ENCODE measurements at regions not wholly inside any gene's neighbourhood (a gene's known extent, or its start where the extent isn't known, plus 50 kb on each side); places are given as distances from the start of the nearest gene placed in this dataset.

DNA sequence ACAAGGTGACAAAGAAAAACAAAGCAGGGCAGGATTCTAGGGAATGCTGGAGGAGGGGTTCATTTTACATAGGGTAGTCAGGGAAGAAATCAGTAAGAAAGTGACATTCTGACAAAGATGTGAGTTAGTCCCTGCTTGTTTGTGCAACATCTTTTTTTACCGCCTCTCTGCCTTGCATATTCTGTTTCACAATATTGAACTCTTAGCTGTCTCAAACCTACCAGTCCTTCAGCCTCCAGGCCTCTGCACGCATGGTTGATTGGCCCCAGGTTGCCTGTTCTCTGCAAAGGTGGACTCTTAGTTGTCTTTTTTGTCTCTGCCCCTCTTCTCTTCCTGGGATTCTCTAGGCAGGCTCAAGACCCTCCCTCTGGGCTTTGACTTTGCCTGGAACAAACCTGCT lies 152.2 kb upstream of the RUNX1 start:
- DNase-seq (ENCODE audit: low read depth in 1 of 2, low spot score in 1 of 2), result peak in 1 of 2 experiments; percentile 34
- TF ChIP-seq, protein P1, sequence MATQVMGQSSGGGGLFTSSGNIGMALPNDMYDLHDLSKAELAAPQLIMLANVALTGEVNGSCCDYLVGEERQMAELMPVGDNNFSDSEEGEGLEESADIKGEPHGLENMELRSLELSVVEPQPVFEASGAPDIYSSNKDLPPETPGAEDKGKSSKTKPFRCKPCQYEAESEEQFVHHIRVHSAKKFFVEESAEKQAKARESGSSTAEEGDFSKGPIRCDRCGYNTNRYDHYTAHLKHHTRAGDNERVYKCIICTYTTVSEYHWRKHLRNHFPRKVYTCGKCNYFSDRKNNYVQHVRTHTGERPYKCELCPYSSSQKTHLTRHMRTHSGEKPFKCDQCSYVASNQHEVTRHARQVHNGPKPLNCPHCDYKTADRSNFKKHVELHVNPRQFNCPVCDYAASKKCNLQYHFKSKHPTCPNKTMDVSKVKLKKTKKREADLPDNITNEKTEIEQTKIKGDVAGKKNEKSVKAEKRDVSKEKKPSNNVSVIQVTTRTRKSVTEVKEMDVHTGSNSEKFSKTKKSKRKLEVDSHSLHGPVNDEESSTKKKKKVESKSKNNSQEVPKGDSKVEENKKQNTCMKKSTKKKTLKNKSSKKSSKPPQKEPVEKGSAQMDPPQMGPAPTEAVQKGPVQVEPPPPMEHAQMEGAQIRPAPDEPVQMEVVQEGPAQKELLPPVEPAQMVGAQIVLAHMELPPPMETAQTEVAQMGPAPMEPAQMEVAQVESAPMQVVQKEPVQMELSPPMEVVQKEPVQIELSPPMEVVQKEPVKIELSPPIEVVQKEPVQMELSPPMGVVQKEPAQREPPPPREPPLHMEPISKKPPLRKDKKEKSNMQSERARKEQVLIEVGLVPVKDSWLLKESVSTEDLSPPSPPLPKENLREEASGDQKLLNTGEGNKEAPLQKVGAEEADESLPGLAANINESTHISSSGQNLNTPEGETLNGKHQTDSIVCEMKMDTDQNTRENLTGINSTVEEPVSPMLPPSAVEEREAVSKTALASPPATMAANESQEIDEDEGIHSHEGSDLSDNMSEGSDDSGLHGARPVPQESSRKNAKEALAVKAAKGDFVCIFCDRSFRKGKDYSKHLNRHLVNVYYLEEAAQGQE (IDR thresholded peaks at IDR 0.05; ENCODE audit: insufficient replicate concordance, low read depth), result no peak
- TF ChIP-seq SPI1 (IDR thresholded peaks at IDR 0.05; ENCODE audit: borderline replicate concordance, low read depth) (no peak), POLR2AphosphoS5 (IDR thresholded peaks at IDR 0.05; ENCODE audit: low read depth) (no peak), GABPA (IDR thresholded peaks at IDR 0.05; ENCODE audit: low read depth) (no peak)
- TF ChIP-seq, protein P2, sequence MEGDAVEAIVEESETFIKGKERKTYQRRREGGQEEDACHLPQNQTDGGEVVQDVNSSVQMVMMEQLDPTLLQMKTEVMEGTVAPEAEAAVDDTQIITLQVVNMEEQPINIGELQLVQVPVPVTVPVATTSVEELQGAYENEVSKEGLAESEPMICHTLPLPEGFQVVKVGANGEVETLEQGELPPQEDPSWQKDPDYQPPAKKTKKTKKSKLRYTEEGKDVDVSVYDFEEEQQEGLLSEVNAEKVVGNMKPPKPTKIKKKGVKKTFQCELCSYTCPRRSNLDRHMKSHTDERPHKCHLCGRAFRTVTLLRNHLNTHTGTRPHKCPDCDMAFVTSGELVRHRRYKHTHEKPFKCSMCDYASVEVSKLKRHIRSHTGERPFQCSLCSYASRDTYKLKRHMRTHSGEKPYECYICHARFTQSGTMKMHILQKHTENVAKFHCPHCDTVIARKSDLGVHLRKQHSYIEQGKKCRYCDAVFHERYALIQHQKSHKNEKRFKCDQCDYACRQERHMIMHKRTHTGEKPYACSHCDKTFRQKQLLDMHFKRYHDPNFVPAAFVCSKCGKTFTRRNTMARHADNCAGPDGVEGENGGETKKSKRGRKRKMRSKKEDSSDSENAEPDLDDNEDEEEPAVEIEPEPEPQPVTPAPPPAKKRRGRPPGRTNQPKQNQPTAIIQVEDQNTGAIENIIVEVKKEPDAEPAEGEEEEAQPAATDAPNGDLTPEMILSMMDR (IDR thresholded peaks at IDR 0.05; ENCODE audit: insufficient read depth, low read length), result no peak
- Histone ChIP-seq H3K27ac (replicated peaks) (no peak overlapping the region), H3K4me3 (replicated peaks; ENCODE audit: insufficient read depth, low read length) (no peak overlapping the region), H3K27me3 (ENCODE audit: insufficient read depth, poor library complexity, severe bottlenecking) (no peaks in the 10 kb centered on the region)

DNA sequence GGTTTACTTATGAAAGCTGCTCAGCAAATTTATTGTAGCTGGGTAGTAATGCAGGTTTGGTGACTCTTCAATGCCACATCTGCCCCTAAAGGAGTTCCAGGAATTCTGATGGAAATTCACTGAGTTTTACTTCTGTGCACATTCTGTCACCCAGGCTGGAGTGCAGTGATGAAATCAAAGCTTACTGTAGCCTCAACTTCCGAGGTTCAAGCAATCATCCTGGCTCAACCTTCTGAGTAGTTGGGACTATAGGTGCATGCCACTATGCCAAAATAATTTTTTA lies 150.6 kb upstream of the RUNX1 start:
- Histone ChIP-seq H3K27ac (replicated peaks) (no peak overlapping the region), H3K4me3 (replicated peaks; ENCODE audit: insufficient read depth, low read length) (no peak overlapping the region), H3K27me3 (ENCODE audit: insufficient read depth, poor library complexity, severe bottlenecking) (no peaks in the 10 kb centered on the region)
- DNase-seq (ENCODE audit: low read depth in 1 of 2, low spot score in 1 of 2), result no peak
- TF ChIP-seq, protein P1 (IDR thresholded peaks at IDR 0.05; ENCODE audit: insufficient replicate concordance, low read depth), result no peak
- TF ChIP-seq, protein P2 (IDR thresholded peaks at IDR 0.05; ENCODE audit: insufficient read depth, low read length), result no peak
- TF ChIP-seq GABPA (IDR thresholded peaks at IDR 0.05; ENCODE audit: low read depth) (no peak), POLR2AphosphoS5 (IDR thresholded peaks at IDR 0.05; ENCODE audit: low read depth) (no peak), SPI1 (IDR thresholded peaks at IDR 0.05; ENCODE audit: borderline replicate concordance, low read depth) (no peak)

DNA sequence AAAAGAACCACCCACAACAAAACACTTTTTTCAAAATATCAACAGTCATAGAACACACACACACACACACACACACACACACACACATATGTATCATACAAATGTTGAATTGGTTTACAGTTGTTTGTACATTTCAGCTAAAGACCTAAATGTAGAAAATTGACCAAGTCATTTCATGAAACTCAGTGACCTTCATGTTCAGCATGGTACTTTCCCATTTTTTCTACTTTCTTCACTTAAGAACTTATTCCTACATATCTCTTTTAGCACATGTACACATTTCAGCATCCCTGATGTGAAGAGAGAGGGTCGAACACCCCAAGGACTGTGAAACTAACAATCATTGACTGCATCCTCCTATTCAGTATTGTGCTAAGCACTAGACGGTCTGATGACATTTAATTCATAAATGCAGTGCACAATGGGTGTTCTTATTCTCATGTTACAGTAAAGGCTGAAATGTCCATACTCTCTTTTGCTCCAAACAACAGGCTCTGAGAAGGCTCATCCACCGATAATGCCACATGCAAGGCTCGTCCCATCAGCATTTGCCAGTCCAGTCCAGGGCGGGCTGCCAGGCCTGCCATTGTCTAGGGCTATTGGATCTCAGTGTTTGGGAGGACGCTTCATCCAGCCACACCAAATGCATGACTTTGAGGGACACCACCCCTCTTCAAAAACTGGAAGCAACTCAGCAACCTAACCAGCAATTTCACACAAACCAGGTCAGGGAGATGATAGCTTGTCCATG lies 150.1 kb upstream of the RUNX1 start:
- TF ChIP-seq SPI1 (IDR thresholded peaks at IDR 0.05; ENCODE audit: borderline replicate concordance, low read depth) (no peak), POLR2AphosphoS5 (IDR thresholded peaks at IDR 0.05; ENCODE audit: low read depth) (no peak), GABPA (IDR thresholded peaks at IDR 0.05; ENCODE audit: low read depth) (no peak)
- TF ChIP-seq, protein P2 (IDR thresholded peaks at IDR 0.05; ENCODE audit: insufficient read depth, low read length), result no peak
- TF ChIP-seq, protein P1 (IDR thresholded peaks at IDR 0.05; ENCODE audit: insufficient replicate concordance, low read depth), result no peak
- H3K27ac ChIP-seq (replicated peaks), result no peak overlapping the region
- no peaks in the 10 kb centered on the region for H3K27me3 ChIP-seq (ENCODE audit: insufficient read depth, poor library complexity, severe bottlenecking)
- no peak for DNase-seq (ENCODE audit: low read depth in 1 of 2, low spot score in 1 of 2)
- no peak overlapping the region for H3K4me3 ChIP-seq (replicated peaks; ENCODE audit: insufficient read depth, low read length)

All from HL-60 (cell line).